HepG2 (cell line): ENCODE measurements at regions not wholly inside any gene's neighbourhood (a gene's known extent, or its start where the extent isn't known, plus 50 kb on each side); places are given as distances from the start of the nearest gene placed in this dataset.

Experiments used
- ATAC-seq: fragments of 200-7000 bp; cut with Tn5 transposase; 3 replicates; pipeline ENCODE4 v1.9.1; 2020; ENCODE audit warnings: mild to moderate bottlenecking, moderate library complexity
- BruUV-seq: library from RNA; stranded (reverse); fragments of 400-500 nt; replicated peaks from 2 replicates; lab custom pipeline; 2021; lab: Mats Ljungman, UMichigan
- CTCF ChIA-PET: fragments of 300-600 bp; formaldehyde crosslinking; extraction: SDS; loops from one replicate; lab custom pipeline; 2021; ENCODE audit warnings: low total read pairs, inconsistent platforms, low intra/inter-chr PET ratio; lab: Yijun Ruan, JAX
- POLR2A ChIA-PET: fragments of 350-600 bp; sonication (Branson Sonifier 250); formaldehyde crosslinking; loops from one replicate; lab custom pipeline; 2020; ENCODE audit warnings: antibody characterized with exemption, inconsistent platforms; lab: Yijun Ruan, JAX
- DNase-seq: peaks from one replicate; pipeline ENCODE4 v3.0.0-alpha.2; 2015; ENCODE audit warnings: low spot score
- FAIRE-seq: peaks from 3 replicates; lab custom pipeline; 2011; peaks lifted over from hg19 to GRCh38; lab: Jason Lieb, UNC
- H2AFZ ChIP-seq: one replicate; pipeline ENCODE4 v1.6.1; 2011; ENCODE audit warnings: low read length, inconsistent platforms
- H3K27ac ChIP-seq: fragments of 300-600 bp; 3 replicates; pipeline ENCODE4 v1.8.0; 2011; ENCODE audit warnings: mixed run types, mild to moderate bottlenecking, mixed read lengths, low read length, inconsistent platforms; ENCODE audit not compliant: insufficient read depth; ENCODE audit errors: extremely low read length
- H3K27me3 ChIP-seq, 2 experiments: fragments of 200-600 bp in 1 of 2; 2 replicates in 1 of 2; 3 replicates in 1 of 2; pipeline versions ENCODE4 v1.6.0 to v1.8.0; 2011; ENCODE audit warnings: low read length in 2 of 2, mild to moderate bottlenecking in 2 of 2, moderate library complexity in 2 of 2, inconsistent platforms in 1 of 2; ENCODE audit not compliant: insufficient read depth in 2 of 2, control insufficient read depth in 1 of 2
- H3K36me3 ChIP-seq, 2 experiments: fragments of 200-600 bp in 1 of 2; replicated peaks in 1 of 2; 2 replicates in 1 of 2; 3 replicates in 1 of 2; pipeline versions ENCODE4 v1.5.1 to v1.8.0; 2011; ENCODE audit warnings: low read length in 2 of 2, inconsistent platforms in 1 of 2; ENCODE audit not compliant: insufficient read depth in 2 of 2, control insufficient read depth in 1 of 2
- H3K4me1 ChIP-seq: 2 replicates; pipeline ENCODE4 v1.5.1; 2012; ENCODE audit warnings: low read length, inconsistent platforms; ENCODE audit not compliant: insufficient read depth
- H3K4me2 ChIP-seq: 2 replicates; pipeline ENCODE4 v1.6.0; 2011; ENCODE audit warnings: low read depth, low read length, inconsistent platforms
- H3K4me3 ChIP-seq, 3 experiments: fragments of 200-600 bp in 1 of 3; sonication (generic), shearing (Covaris generic) in 1 of 3; replicated peaks in 1 of 3; 2 replicates each; pipeline ENCODE4 v1.5.1; 2011 to 2016; ENCODE audit warnings: low read length in 3 of 3, inconsistent platforms in 2 of 3, low read depth in 2 of 3, mild to moderate bottlenecking in 2 of 3, control low read depth in 1 of 3, mixed read lengths in 1 of 3; ENCODE audit not compliant: insufficient read depth in 1 of 3
- H3K79me2 ChIP-seq: one replicate; pipeline ENCODE4 v1.6.1; 2011; ENCODE audit warnings: low read length, inconsistent platforms; ENCODE audit not compliant: insufficient read depth
- H3K9ac ChIP-seq: 2 replicates; pipeline ENCODE4 v1.6.0; 2011; ENCODE audit warnings: mild to moderate bottlenecking, low read depth, low read length, inconsistent platforms; ENCODE audit not compliant: insufficient read depth
- H3K9me3 ChIP-seq: 2 replicates; pipeline ENCODE4 v1.5.1; 2012; ENCODE audit warnings: mild to moderate bottlenecking, low read length
- H4K20me1 ChIP-seq: 2 replicates; pipeline ENCODE4 v1.6.0; 2011; ENCODE audit warnings: inconsistent platforms, mild to moderate bottlenecking, low read length, moderate library complexity; ENCODE audit not compliant: insufficient read depth
- BORCS8-MEF2B ChIP-seq: sonication (generic); formaldehyde crosslinking; IDR thresholded peaks from 2 replicates; pipeline ENCODE4 v1.8.0; 2022; ENCODE audit warnings: mild to moderate bottlenecking, missing genetic modification reagents
- DR1 ChIP-seq: sonication (generic); formaldehyde crosslinking; IDR thresholded peaks from 2 replicates; pipeline ENCODE4 v1.8.0; 2021; ENCODE audit warnings: mild to moderate bottlenecking, missing genetic modification reagents, inconsistent platforms
- NFATC3 ChIP-seq: sonication (generic); formaldehyde crosslinking; IDR thresholded peaks from 2 replicates; pipeline ENCODE4 v1.5.1; 2020; ENCODE audit warnings: mild to moderate bottlenecking, missing genetic modification reagents
- ZBTB42 ChIP-seq: sonication (generic); formaldehyde crosslinking; IDR thresholded peaks from 2 replicates; pipeline ENCODE4 v1.5.0; 2020; ENCODE audit warnings: mild to moderate bottlenecking, missing genetic modification reagents
- ZBTB7A ChIP-seq: sonication (generic); formaldehyde crosslinking; IDR thresholded peaks from 2 replicates; pipeline ENCODE4 v1.8.0; 2022; ENCODE audit warnings: mild to moderate bottlenecking, missing genetic modification reagents
- ZBTB8A ChIP-seq: sonication (generic); formaldehyde crosslinking; IDR thresholded peaks from 2 replicates; pipeline ENCODE4 v1.4.0; 2020; ENCODE audit warnings: mild to moderate bottlenecking, low read depth, missing genetic modification reagents, borderline replicate concordance
- ZNF44 ChIP-seq: sonication (generic); formaldehyde crosslinking; IDR thresholded peaks from 2 replicates; pipeline ENCODE4 v1.5.1; 2020; ENCODE audit warnings: mild to moderate bottlenecking, missing genetic modification reagents
- ZNF446 ChIP-seq: sonication (generic); formaldehyde crosslinking; IDR thresholded peaks from 2 replicates; pipeline ENCODE4 v1.5.0; 2020; ENCODE audit warnings: mild to moderate bottlenecking, missing genetic modification reagents
- ZNF776 ChIP-seq: sonication (generic); formaldehyde crosslinking; IDR thresholded peaks from 2 replicates; pipeline ENCODE4 v1.4.0; 2020; ENCODE audit warnings: mild to moderate bottlenecking, missing genetic modification reagents
- ZNF891 ChIP-seq: sonication (generic); formaldehyde crosslinking; IDR thresholded peaks from 2 replicates; pipeline ENCODE4 v1.5.0; 2020; ENCODE audit warnings: mild to moderate bottlenecking, missing genetic modification reagents
- WGBS: methylation state at CpG from one replicate; pipeline ENCODE4 v1.1.6; 2017; ENCODE audit warnings: low lambda C conversion rate; 5-methylcytosine and 5-hydroxymethylcytosine counted together
- in situ Hi-C: cut with HindIII; loops from 2 replicates; pipeline ENCODE4 v1.10.0; 2017; ENCODE audit warnings: low pct_unique_long_range_greater_than_20kb; ENCODE audit not compliant: extremely low pct_ligation_motif_present
- intact Hi-C: fragments of 100-400 bp; cut with micrococcal nuclease; formaldehyde crosslinking; loops from one replicate; pipeline ENCODE4 v1.10.0; 2022; ENCODE audit not compliant: unreplicated experiment
- TF ChIP-seq, protein P1 (sequence below): sonication (generic); formaldehyde crosslinking; IDR thresholded peaks from 2 replicates; pipeline ENCODE4 v1.4.0; 2020; ENCODE audit warnings: missing genetic modification reagents
- TF ChIP-seq, protein P2 (sequence below): sonication (generic); formaldehyde crosslinking; IDR thresholded peaks from 2 replicates; pipeline ENCODE4; 2020; ENCODE audit warnings: missing genetic modification reagents, mild to moderate bottlenecking, borderline replicate concordance
- TF ChIP-seq, protein P3 (sequence below), 2 experiments: sonication (generic) in 1 of 2; formaldehyde crosslinking in 1 of 2; IDR thresholded peaks; 2 replicates each; pipeline versions ENCODE4 v1.6.1 to v1.9.0; 2014 to 2022; ENCODE audit warnings: antibody characterized with exemption in 1 of 2, borderline replicate concordance in 1 of 2, inconsistent platforms in 1 of 2, low read depth in 1 of 2, missing genetic modification reagents in 1 of 2

DNA sequence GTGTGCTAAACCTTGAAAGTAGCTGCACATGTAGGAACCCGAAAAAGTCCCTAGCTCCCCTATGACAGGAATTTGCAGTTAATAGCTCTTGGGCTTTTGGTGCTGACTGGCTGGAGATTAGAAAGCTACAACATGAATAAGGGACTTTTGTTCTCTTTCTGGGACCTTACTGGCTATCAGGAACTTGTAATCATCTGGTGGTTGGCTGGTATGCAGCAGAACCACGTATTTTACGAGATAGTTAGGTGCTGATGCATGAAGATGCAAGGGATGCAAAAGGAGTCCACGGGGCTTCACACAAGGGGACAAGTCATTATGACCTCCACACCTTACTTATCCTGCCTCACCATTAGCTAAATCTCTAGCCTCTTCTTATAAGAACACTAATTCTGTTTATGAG, 190.2 kb upstream of the NRXN1 start:
- no peaks in the 10 kb centered on the region for H3K27me3 ChIP-seq
- ChIA-PET CTCF (no interaction called here), POLR2A (no interaction called here)
- H3K36me3 ChIP-seq = no peaks in the 10 kb centered on the region
- intact Hi-C loops = no loop called here
- 3% methylated on average over 4 of the region's 4 CpGs for WGBS
- no peak overlapping the region for H2AFZ ChIP-seq
- H3K9ac ChIP-seq = no peak overlapping the region
- H3K9me3 ChIP-seq = peaks cover 91% of the 10 kb centered on the region
- BruUV-seq = no TSS peak
- in situ Hi-C loops = no loop called here
- H3K79me2 ChIP-seq = no peaks in the 10 kb centered on the region
- FAIRE-seq (no peak), DNase-seq (no peak), ATAC-seq (no peak)
- no peak overlapping the region for H3K27ac ChIP-seq
- no peaks in the 10 kb centered on the region for H3K4me1 ChIP-seq
- H3K4me3 ChIP-seq = no peak overlapping the region
- no peaks in the 10 kb centered on the region for H4K20me1 ChIP-seq
- H3K4me2 ChIP-seq = no peak overlapping the region
- TF ChIP-seq ZBTB8A (no peak), ZBTB7A (CRISPR knock-in tag) (no peak), ZNF776 (CRISPR knock-in tag) (no peak), BORCS8-MEF2B (no peak), ZNF44 (no peak), DR1 (CRISPR knock-in tag) (no peak), ZBTB42 (CRISPR knock-in tag) (no peak), ZNF446 (CRISPR knock-in tag) (no peak), NFATC3 (CRISPR knock-in tag) (no peak), ZNF891 (CRISPR knock-in tag) (no peak)
- TF ChIP-seq, protein P1, sequence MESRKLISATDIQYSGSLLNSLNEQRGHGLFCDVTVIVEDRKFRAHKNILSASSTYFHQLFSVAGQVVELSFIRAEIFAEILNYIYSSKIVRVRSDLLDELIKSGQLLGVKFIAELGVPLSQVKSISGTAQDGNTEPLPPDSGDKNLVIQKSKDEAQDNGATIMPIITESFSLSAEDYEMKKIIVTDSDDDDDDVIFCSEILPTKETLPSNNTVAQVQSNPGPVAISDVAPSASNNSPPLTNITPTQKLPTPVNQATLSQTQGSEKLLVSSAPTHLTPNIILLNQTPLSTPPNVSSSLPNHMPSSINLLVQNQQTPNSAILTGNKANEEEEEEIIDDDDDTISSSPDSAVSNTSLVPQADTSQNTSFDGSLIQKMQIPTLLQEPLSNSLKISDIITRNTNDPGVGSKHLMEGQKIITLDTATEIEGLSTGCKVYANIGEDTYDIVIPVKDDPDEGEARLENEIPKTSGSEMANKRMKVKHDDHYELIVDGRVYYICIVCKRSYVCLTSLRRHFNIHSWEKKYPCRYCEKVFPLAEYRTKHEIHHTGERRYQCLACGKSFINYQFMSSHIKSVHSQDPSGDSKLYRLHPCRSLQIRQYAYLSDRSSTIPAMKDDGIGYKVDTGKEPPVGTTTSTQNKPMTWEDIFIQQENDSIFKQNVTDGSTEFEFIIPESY (CRISPR knock-in tag) = no peak
- TF ChIP-seq, protein P2, sequence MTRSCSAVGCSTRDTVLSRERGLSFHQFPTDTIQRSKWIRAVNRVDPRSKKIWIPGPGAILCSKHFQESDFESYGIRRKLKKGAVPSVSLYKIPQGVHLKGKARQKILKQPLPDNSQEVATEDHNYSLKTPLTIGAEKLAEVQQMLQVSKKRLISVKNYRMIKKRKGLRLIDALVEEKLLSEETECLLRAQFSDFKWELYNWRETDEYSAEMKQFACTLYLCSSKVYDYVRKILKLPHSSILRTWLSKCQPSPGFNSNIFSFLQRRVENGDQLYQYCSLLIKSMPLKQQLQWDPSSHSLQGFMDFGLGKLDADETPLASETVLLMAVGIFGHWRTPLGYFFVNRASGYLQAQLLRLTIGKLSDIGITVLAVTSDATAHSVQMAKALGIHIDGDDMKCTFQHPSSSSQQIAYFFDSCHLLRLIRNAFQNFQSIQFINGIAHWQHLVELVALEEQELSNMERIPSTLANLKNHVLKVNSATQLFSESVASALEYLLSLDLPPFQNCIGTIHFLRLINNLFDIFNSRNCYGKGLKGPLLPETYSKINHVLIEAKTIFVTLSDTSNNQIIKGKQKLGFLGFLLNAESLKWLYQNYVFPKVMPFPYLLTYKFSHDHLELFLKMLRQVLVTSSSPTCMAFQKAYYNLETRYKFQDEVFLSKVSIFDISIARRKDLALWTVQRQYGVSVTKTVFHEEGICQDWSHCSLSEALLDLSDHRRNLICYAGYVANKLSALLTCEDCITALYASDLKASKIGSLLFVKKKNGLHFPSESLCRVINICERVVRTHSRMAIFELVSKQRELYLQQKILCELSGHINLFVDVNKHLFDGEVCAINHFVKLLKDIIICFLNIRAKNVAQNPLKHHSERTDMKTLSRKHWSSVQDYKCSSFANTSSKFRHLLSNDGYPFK (CRISPR knock-in tag) = no peak
- TF ChIP-seq, protein P3, sequence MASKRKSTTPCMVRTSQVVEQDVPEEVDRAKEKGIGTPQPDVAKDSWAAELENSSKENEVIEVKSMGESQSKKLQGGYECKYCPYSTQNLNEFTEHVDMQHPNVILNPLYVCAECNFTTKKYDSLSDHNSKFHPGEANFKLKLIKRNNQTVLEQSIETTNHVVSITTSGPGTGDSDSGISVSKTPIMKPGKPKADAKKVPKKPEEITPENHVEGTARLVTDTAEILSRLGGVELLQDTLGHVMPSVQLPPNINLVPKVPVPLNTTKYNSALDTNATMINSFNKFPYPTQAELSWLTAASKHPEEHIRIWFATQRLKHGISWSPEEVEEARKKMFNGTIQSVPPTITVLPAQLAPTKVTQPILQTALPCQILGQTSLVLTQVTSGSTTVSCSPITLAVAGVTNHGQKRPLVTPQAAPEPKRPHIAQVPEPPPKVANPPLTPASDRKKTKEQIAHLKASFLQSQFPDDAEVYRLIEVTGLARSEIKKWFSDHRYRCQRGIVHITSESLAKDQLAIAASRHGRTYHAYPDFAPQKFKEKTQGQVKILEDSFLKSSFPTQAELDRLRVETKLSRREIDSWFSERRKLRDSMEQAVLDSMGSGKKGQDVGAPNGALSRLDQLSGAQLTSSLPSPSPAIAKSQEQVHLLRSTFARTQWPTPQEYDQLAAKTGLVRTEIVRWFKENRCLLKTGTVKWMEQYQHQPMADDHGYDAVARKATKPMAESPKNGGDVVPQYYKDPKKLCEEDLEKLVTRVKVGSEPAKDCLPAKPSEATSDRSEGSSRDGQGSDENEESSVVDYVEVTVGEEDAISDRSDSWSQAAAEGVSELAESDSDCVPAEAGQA (IDR thresholded peaks at IDR 0.05; ENCODE audit: low read depth) = no peak
- TF ChIP-seq, protein P3 (CRISPR knock-in tag; IDR thresholded peaks at IDR 0.05; ENCODE audit: borderline replicate concordance) = no peak
